ENCODE measurements at regions not wholly inside any gene's neighbourhood (a gene's known extent, or its start where the extent isn't known, plus 50 kb on each side); places are given as distances from the start of the nearest gene placed in this dataset.

GRCh38 chr9:103707181-103707580 is 386.9 kb upstream of the SMC2 start:
- intact Hi-C loops (cut with micrococcal nuclease), result no loop called here
- no peak overlapping the region for H3K4me2 ChIP-seq (ENCODE audit: insufficient read depth, low read length)
- no peak overlapping the region for H3K27ac ChIP-seq (ENCODE audit: insufficient read depth, low read depth, low read length)
- dilution Hi-C loops (cut with MboI; ENCODE audit: extremely low pct_ligation_motif_present, low sequenced_read_pairs), result no loop called here
- POLR2A ChIA-PET, result no interaction called here
- no peak for TF ChIP-seq POLR2A (IDR thresholded peaks at IDR 0.05; ENCODE audit: low read depth, low read length)
- no peak for TF ChIP-seq MYC (IDR thresholded peaks at IDR 0.05; ENCODE audit: low read depth, low read length)
- no peak for TF ChIP-seq POLR2AphosphoS5 (IDR thresholded peaks at IDR 0.05; ENCODE audit: insufficient read depth, low read depth, low read length)
- no peak for TF ChIP-seq MAX (IDR thresholded peaks at IDR 0.05; ENCODE audit: insufficient read depth, insufficient read length)
- TF ChIP-seq JUN (IDR thresholded peaks at IDR 0.05; ENCODE audit: borderline replicate concordance, insufficient read depth, insufficient read length, low read depth), result no peak
- TF ChIP-seq GATA2 (IDR thresholded peaks at IDR 0.05; ENCODE audit: insufficient read depth, insufficient read length, low read depth, low read length), result no peak
- TF ChIP-seq FOS (IDR thresholded peaks at IDR 0.05; ENCODE audit: borderline replicate concordance, insufficient read depth, low read length), result no peak
- TF ChIP-seq, protein P1, sequence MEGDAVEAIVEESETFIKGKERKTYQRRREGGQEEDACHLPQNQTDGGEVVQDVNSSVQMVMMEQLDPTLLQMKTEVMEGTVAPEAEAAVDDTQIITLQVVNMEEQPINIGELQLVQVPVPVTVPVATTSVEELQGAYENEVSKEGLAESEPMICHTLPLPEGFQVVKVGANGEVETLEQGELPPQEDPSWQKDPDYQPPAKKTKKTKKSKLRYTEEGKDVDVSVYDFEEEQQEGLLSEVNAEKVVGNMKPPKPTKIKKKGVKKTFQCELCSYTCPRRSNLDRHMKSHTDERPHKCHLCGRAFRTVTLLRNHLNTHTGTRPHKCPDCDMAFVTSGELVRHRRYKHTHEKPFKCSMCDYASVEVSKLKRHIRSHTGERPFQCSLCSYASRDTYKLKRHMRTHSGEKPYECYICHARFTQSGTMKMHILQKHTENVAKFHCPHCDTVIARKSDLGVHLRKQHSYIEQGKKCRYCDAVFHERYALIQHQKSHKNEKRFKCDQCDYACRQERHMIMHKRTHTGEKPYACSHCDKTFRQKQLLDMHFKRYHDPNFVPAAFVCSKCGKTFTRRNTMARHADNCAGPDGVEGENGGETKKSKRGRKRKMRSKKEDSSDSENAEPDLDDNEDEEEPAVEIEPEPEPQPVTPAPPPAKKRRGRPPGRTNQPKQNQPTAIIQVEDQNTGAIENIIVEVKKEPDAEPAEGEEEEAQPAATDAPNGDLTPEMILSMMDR (IDR thresholded peaks at IDR 0.05; ENCODE audit: extremely low read depth in 1 of 2, insufficient read depth in 1 of 2, low read depth in 1 of 2, low read length in 2 of 2), result no peak
- TF ChIP-seq EZH2 (IDR thresholded peaks at IDR 0.05; ENCODE audit: borderline replicate concordance, low read depth, low read length, severe bottlenecking), result no peak
- H3K27me3 ChIP-seq (ENCODE audit: control insufficient read depth in 2 of 2, insufficient read depth in 2 of 2, low read length in 2 of 2), result no peaks in the 10 kb centered on the region
- H3K4me1 ChIP-seq (ENCODE audit: control insufficient read depth, extremely low read depth, insufficient read depth, low read length), result no peaks in the 10 kb centered on the region
- DNase-seq (ENCODE audit: low read depth, low spot score) (no peak), FAIRE-seq (no peak)
- no peaks in the 10 kb centered on the region for H3K36me3 ChIP-seq (ENCODE audit: control insufficient read depth in 2 of 2, extremely low read depth in 1 of 2, insufficient read depth in 2 of 2, low read length in 2 of 2)
- no peak overlapping the region for H3K9ac ChIP-seq (replicated peaks; ENCODE audit: extremely low read depth, insufficient read depth, low read length)
- no peaks in the 10 kb centered on the region for H3K79me2 ChIP-seq (ENCODE audit: control insufficient read depth, insufficient read depth, low read length)
- no TSS peak for BruUV-seq (replicated peaks)
- CTCF ChIA-PET, result no interaction called here
- no peaks in the 10 kb centered on the region for H3K9me1 ChIP-seq (replicated peaks; ENCODE audit: control insufficient read depth, extremely low read depth, insufficient read depth, low read length)
- H4K20me1 ChIP-seq (replicated peaks; ENCODE audit: control insufficient read depth, extremely low read depth, insufficient read depth, low read length), result no peaks in the 10 kb centered on the region
- no peak overlapping the region for H2AFZ ChIP-seq (ENCODE audit: low read depth, low read length)
- H3K4me3 ChIP-seq (replicated peaks in 1 of 3; ENCODE audit: insufficient read depth in 1 of 3, low read depth in 1 of 3, low read length in 3 of 3), result no peak overlapping the region
- H3K9me3 ChIP-seq (replicated peaks; ENCODE audit: control insufficient read depth, insufficient read depth, low read length), result peaks cover 4% of the 10 kb centered on the region
